ENCODE measurements at regions not wholly inside any gene's neighbourhood (a gene's known extent, or its start where the extent isn't known, plus 50 kb on each side); places are given as distances from the start of the nearest gene placed in this dataset.

DNA sequence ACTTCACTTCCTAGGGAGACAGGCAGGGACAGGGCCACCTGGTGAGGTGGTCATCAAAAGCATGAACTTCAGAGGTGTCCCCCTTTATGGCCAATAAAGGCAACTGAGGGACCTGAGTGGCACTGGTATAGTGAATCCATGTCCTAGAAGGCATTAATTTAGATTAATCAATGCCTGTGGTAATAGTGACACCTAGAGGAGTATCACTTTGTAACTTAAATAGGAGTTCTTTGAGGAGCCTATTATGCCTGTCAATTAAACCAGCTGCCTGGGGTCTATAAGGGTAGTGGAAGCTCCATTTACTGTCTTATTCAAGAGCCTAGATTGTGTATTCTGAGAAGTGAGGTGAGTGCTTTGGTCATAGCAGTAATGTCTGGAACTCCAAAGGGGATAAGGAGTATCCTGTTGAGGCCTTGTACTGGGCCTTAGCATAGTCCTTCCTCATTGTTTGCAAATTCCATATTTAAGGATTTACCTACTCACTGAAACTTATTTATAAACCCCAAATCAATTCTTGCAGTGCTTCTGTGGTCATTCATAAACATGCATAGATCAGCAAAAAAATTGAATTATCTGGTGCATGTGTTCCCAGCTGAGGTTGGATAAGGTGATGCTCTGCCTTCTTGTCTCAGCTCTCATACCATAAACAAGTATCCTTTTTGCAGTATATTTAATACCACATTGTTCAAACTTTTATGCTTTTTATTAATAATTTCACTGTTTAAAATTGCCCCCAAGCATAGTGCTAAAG is 213.8 kb upstream of the RADX start:
- Histone ChIP-seq H3K27me3 (replicated peaks; ENCODE audit: insufficient read depth) (no peaks in the 10 kb centered on the region), H3K4me1 (ENCODE audit: control insufficient read depth in 1 of 2, low read depth in 2 of 2) (no peaks in the 10 kb centered on the region), H3K4me3 (no peak overlapping the region), H3K9me3 (no peaks in the 10 kb centered on the region), H3K36me3 (no peaks in the 10 kb centered on the region), H3K27ac (no peak overlapping the region)
- TF ChIP-seq, protein P1, sequence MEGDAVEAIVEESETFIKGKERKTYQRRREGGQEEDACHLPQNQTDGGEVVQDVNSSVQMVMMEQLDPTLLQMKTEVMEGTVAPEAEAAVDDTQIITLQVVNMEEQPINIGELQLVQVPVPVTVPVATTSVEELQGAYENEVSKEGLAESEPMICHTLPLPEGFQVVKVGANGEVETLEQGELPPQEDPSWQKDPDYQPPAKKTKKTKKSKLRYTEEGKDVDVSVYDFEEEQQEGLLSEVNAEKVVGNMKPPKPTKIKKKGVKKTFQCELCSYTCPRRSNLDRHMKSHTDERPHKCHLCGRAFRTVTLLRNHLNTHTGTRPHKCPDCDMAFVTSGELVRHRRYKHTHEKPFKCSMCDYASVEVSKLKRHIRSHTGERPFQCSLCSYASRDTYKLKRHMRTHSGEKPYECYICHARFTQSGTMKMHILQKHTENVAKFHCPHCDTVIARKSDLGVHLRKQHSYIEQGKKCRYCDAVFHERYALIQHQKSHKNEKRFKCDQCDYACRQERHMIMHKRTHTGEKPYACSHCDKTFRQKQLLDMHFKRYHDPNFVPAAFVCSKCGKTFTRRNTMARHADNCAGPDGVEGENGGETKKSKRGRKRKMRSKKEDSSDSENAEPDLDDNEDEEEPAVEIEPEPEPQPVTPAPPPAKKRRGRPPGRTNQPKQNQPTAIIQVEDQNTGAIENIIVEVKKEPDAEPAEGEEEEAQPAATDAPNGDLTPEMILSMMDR (IDR thresholded peaks at IDR 0.05): no peak
- ATAC-seq (ENCODE audit: insufficient number of reproducible peaks, low FRiP score, low read depth): no peak
- no peak for DNase-seq (ENCODE audit: low spot score)

GRCh38 chrX:106401965-106402559 is 209.7 kb upstream of the RADX start:
- Histone ChIP-seq H3K36me3 (no peaks in the 10 kb centered on the region), H3K9me3 (no peaks in the 10 kb centered on the region), H3K4me3 (no peak overlapping the region), H3K27ac (no peak overlapping the region), H3K4me1 (ENCODE audit: control insufficient read depth in 1 of 2, low read depth in 2 of 2) (no peaks in the 10 kb centered on the region), H3K27me3 (replicated peaks; ENCODE audit: insufficient read depth) (no peaks in the 10 kb centered on the region)
- no peak for ATAC-seq (ENCODE audit: insufficient number of reproducible peaks, low FRiP score, low read depth)
- DNase-seq (ENCODE audit: low spot score): no peak
- TF ChIP-seq, protein P1 (IDR thresholded peaks at IDR 0.05): no peak

DNA sequence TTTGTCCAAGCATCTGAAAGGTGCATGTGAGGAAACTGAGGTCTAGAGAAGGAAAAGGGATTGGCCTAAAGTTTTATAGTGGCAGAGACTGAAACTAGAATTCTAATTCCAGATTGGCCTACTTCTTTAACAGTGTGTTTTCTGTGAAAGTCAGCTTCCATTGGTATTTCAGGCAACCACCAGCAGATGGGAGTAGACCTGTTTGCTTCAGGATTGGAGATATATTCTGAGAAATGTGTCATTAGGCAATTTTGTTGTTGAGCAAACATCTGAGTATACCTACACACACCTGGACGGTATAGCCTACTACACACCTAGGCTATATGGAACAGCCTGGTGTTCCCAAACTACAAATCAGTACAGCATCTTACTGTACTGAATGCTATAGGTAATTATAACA is 207.3 kb upstream of the RADX start:
- H3K27ac ChIP-seq: no peak overlapping the region
- H3K9me3 ChIP-seq: no peaks in the 10 kb centered on the region
- H3K27me3 ChIP-seq (replicated peaks; ENCODE audit: insufficient read depth): no peaks in the 10 kb centered on the region
- no peaks in the 10 kb centered on the region for H3K4me1 ChIP-seq (ENCODE audit: control insufficient read depth in 1 of 2, low read depth in 2 of 2)
- ATAC-seq (ENCODE audit: insufficient number of reproducible peaks, low FRiP score, low read depth) (no peak), DNase-seq (ENCODE audit: low spot score) (no peak)
- TF ChIP-seq, protein P1 (IDR thresholded peaks at IDR 0.05): no peak
- H3K4me3 ChIP-seq: no peak overlapping the region
- no peaks in the 10 kb centered on the region for H3K36me3 ChIP-seq

GRCh38 chrX:106415276-106415895 is 196.4 kb upstream of the RADX start:
- Histone ChIP-seq H3K9me3 (no peaks in the 10 kb centered on the region), H3K27me3 (replicated peaks; ENCODE audit: insufficient read depth) (no peaks in the 10 kb centered on the region), H3K4me3 (no peak overlapping the region), H3K36me3 (no peaks in the 10 kb centered on the region), H3K27ac (no peak overlapping the region), H3K4me1 (ENCODE audit: control insufficient read depth in 1 of 2, low read depth in 2 of 2) (no peaks in the 10 kb centered on the region)
- TF ChIP-seq, protein P1 (IDR thresholded peaks at IDR 0.05): no peak
- ATAC-seq (ENCODE audit: insufficient number of reproducible peaks, low FRiP score, low read depth) (no peak), DNase-seq (ENCODE audit: low spot score) (no peak)

GRCh38 chrX:106436691-106437090 is 175.1 kb upstream of the RADX start:
- Histone ChIP-seq H3K4me1 (ENCODE audit: control insufficient read depth in 1 of 2, low read depth in 2 of 2) (no peaks in the 10 kb centered on the region), H3K36me3 (no peaks in the 10 kb centered on the region), H3K27ac (no peak overlapping the region), H3K4me3 (no peak overlapping the region), H3K9me3 (no peaks in the 10 kb centered on the region), H3K27me3 (replicated peaks; ENCODE audit: insufficient read depth) (no peaks in the 10 kb centered on the region)
- ATAC-seq (ENCODE audit: insufficient number of reproducible peaks, low FRiP score, low read depth) (no peak), DNase-seq (ENCODE audit: low spot score) (no peak)
- TF ChIP-seq, protein P1 (IDR thresholded peaks at IDR 0.05): no peak

Measured in thoracic aorta (tissue), 2 donors.